ENCODE measurements at regions not wholly inside any gene's neighbourhood (a gene's known extent, or its start where the extent isn't known, plus 50 kb on each side); places are given as distances from the start of the nearest gene placed in this dataset.

- TF ChIP-seq RAD21 (IDR thresholded peaks at IDR 0.05; ENCODE audit: low read depth) (no peak), CREB1 (IDR thresholded peaks at IDR 0.05; ENCODE audit: low read depth) (no peak), USF1 (IDR thresholded peaks at IDR 0.05) (no peak), YY1 (IDR thresholded peaks at IDR 0.05; ENCODE audit: low read depth) (no peak), REST (IDR thresholded peaks at IDR 0.05; ENCODE audit: low read depth) (no peak), TEAD4 (IDR thresholded peaks at IDR 0.05) (no peak), FOXM1 (IDR thresholded peaks at IDR 0.05; ENCODE audit: borderline replicate concordance, low read depth) (no peak)
These were observed 1442.0 kb downstream of the AACS start for GRCh38 chr12:126507231-126507630.

- TF ChIP-seq CEBPB (IDR thresholded peaks at IDR 0.05) (no peak), EP300 (IDR thresholded peaks at IDR 0.05; ENCODE audit: borderline replicate concordance) (no peak), EGR1 (IDR thresholded peaks at IDR 0.05) (no peak), TAF1 (IDR thresholded peaks at IDR 0.05; ENCODE audit: low read depth) (no peak), TEAD4 (IDR thresholded peaks at IDR 0.05) (no peak), YY1 (IDR thresholded peaks at IDR 0.05; ENCODE audit: low read depth) (no peak), CREB1 (IDR thresholded peaks at IDR 0.05; ENCODE audit: low read depth) (no peak), MAX (IDR thresholded peaks at IDR 0.05) (no peak), TCF12 (IDR thresholded peaks at IDR 0.05; ENCODE audit: low read depth) (no peak), ZBTB7A (IDR thresholded peaks at IDR 0.05; ENCODE audit: low read depth) (no peak), NFIC (IDR thresholded peaks at IDR 0.05) (no peak), REST (IDR thresholded peaks at IDR 0.05; ENCODE audit: low read depth) (no peak), USF1 (IDR thresholded peaks at IDR 0.05) (no peak)
These were observed 1444.3 kb downstream of the AACS start for GRCh38 chr12:126509572-126509971.

- no peak for TF ChIP-seq CREB1 (IDR thresholded peaks at IDR 0.05; ENCODE audit: low read depth)
- no peak for TF ChIP-seq REST (IDR thresholded peaks at IDR 0.05; ENCODE audit: low read depth)
- TF ChIP-seq EGR1 (IDR thresholded peaks at IDR 0.05): no peak
- no peak for TF ChIP-seq TEAD4 (IDR thresholded peaks at IDR 0.05)
- TF ChIP-seq EP300 (IDR thresholded peaks at IDR 0.05; ENCODE audit: borderline replicate concordance): no peak
- TF ChIP-seq NFIC (IDR thresholded peaks at IDR 0.05): no peak
- no peak for TF ChIP-seq ZBTB7A (IDR thresholded peaks at IDR 0.05; ENCODE audit: low read depth)
- TF ChIP-seq FOXM1 (IDR thresholded peaks at IDR 0.05; ENCODE audit: borderline replicate concordance, low read depth): no peak
- TF ChIP-seq TAF1 (IDR thresholded peaks at IDR 0.05; ENCODE audit: low read depth): no peak
- TF ChIP-seq TCF12 (IDR thresholded peaks at IDR 0.05; ENCODE audit: low read depth): no peak
- TF ChIP-seq RAD21 (IDR thresholded peaks at IDR 0.05; ENCODE audit: low read depth): no peak
- no peak for TF ChIP-seq YY1 (IDR thresholded peaks at IDR 0.05; ENCODE audit: low read depth)
- no peak for TF ChIP-seq USF1 (IDR thresholded peaks at IDR 0.05)
These were observed 1445.4 kb downstream of the AACS start for GRCh38 chr12:126510630-126511029.

- no peak for TF ChIP-seq CREB1 (IDR thresholded peaks at IDR 0.05; ENCODE audit: low read depth)
- no peak for TF ChIP-seq RAD21 (IDR thresholded peaks at IDR 0.05; ENCODE audit: low read depth)
- TF ChIP-seq MAX (IDR thresholded peaks at IDR 0.05): no peak
- TF ChIP-seq USF1 (IDR thresholded peaks at IDR 0.05): no peak
- no peak for TF ChIP-seq NFIC (IDR thresholded peaks at IDR 0.05)
- TF ChIP-seq EGR1 (IDR thresholded peaks at IDR 0.05): no peak
- no peak for TF ChIP-seq YY1 (IDR thresholded peaks at IDR 0.05; ENCODE audit: low read depth)
- TF ChIP-seq FOXM1 (IDR thresholded peaks at IDR 0.05; ENCODE audit: borderline replicate concordance, low read depth): no peak
- no peak for TF ChIP-seq CEBPB (IDR thresholded peaks at IDR 0.05)
- TF ChIP-seq TAF1 (IDR thresholded peaks at IDR 0.05; ENCODE audit: low read depth): no peak
- TF ChIP-seq EP300 (IDR thresholded peaks at IDR 0.05; ENCODE audit: borderline replicate concordance): no peak
- TF ChIP-seq ZBTB7A (IDR thresholded peaks at IDR 0.05; ENCODE audit: low read depth): no peak
- no peak for TF ChIP-seq TCF12 (IDR thresholded peaks at IDR 0.05; ENCODE audit: low read depth)
- no peak for TF ChIP-seq TEAD4 (IDR thresholded peaks at IDR 0.05)
- no peak for TF ChIP-seq REST (IDR thresholded peaks at IDR 0.05; ENCODE audit: low read depth)
These were observed 1448.0 kb downstream of the AACS start for GRCh38 chr12:126512916-126513913.
